Osteoblast (primary cell): ENCODE measurements at regions not wholly inside any gene's neighbourhood (a gene's known extent, or its start where the extent isn't known, plus 50 kb on each side); places are given as distances from the start of the nearest gene placed in this dataset.

Experiments
- DNase-seq: peaks from one replicate; pipeline ENCODE4 v3.0.0; 2011; ENCODE audit warnings: low spot score, mixed read lengths; ENCODE audit not compliant: insufficient read length; ENCODE audit errors: missing footprints
- H2AFZ ChIP-seq: 2 replicates; pipeline ENCODE4 v1.6.0; 2011; ENCODE audit warnings: mild to moderate bottlenecking, low read length
- H3K27ac ChIP-seq: 2 replicates; pipeline ENCODE4 v1.5.1; 2011; ENCODE audit warnings: mild to moderate bottlenecking, low read depth, low read length, moderate library complexity
- H3K27me3 ChIP-seq: 2 replicates; pipeline ENCODE4 v1.6.0; 2012; ENCODE audit warnings: mild to moderate bottlenecking, control low read depth, inconsistent platforms, low read length, moderate library complexity; ENCODE audit not compliant: insufficient read depth
- H3K36me3 ChIP-seq: 2 replicates; pipeline ENCODE4 v1.5.1; 2011; ENCODE audit warnings: mild to moderate bottlenecking, low read length, control low read depth, moderate library complexity; ENCODE audit not compliant: insufficient read depth
- H3K4me1 ChIP-seq: 2 replicates; pipeline ENCODE4 v1.5.1; 2011; ENCODE audit warnings: mild to moderate bottlenecking, low read length, control low read depth, moderate library complexity; ENCODE audit not compliant: insufficient read depth
- H3K4me2 ChIP-seq: 2 replicates; pipeline ENCODE4 v1.6.0; 2011; ENCODE audit warnings: mild to moderate bottlenecking, low read length; ENCODE audit not compliant: insufficient read depth
- H3K4me3 ChIP-seq: fragments of 200-600 bp; sonication (generic); 3 replicates; pipeline ENCODE4 v1.5.1; 2012; ENCODE audit warnings: mild to moderate bottlenecking, low read length, inconsistent platforms; ENCODE audit not compliant: insufficient read depth
- H3K79me2 ChIP-seq: 2 replicates; pipeline ENCODE4 v1.6.0; 2012; ENCODE audit warnings: mild to moderate bottlenecking, low read length, control low read depth, inconsistent platforms; ENCODE audit not compliant: insufficient read depth
- H3K9me3 ChIP-seq: 2 replicates; pipeline ENCODE4 v1.5.1; 2011; ENCODE audit warnings: low read depth, low read length, control low read depth
- H4K20me1 ChIP-seq: 2 replicates; pipeline ENCODE4 v1.6.0; 2012; ENCODE audit warnings: mild to moderate bottlenecking, low read length, control low read depth; ENCODE audit not compliant: insufficient read depth
- CTCF ChIP-seq: IDR thresholded peaks from 2 replicates; pipeline ENCODE4 v1.5.1; 2011; ENCODE audit warnings: mild to moderate bottlenecking, low read depth, low read length, moderate library complexity; ENCODE audit errors: extremely low read depth

- no peak overlapping the region for H3K4me3 ChIP-seq
- no peaks in the 10 kb centered on the region for H3K79me2 ChIP-seq
- H3K36me3 ChIP-seq = no peaks in the 10 kb centered on the region
- no peaks in the 10 kb centered on the region for H3K27me3 ChIP-seq
- no peaks in the 10 kb centered on the region for H3K4me1 ChIP-seq
- H3K27ac ChIP-seq = no peak overlapping the region
- peaks cover 3% of the 10 kb centered on the region for H3K9me3 ChIP-seq
- no peaks in the 10 kb centered on the region for H4K20me1 ChIP-seq
- no peak overlapping the region for H2AFZ ChIP-seq
- TF ChIP-seq CTCF = no peak
- H3K4me2 ChIP-seq = no peak overlapping the region
- DNase-seq = no peak
These were observed 671.6 kb upstream of the SGO1 start for GRCh38 chr3:20857636-20858035.

GRCh38 chr3:20853890-20854289 lies 667.9 kb upstream of the SGO1 start:
- no peak for TF ChIP-seq CTCF
- Histone ChIP-seq H3K79me2 (no peaks in the 10 kb centered on the region), H3K4me1 (no peaks in the 10 kb centered on the region), H3K9me3 (peaks cover 3% of the 10 kb centered on the region), H3K4me3 (no peak overlapping the region), H3K27me3 (no peaks in the 10 kb centered on the region), H4K20me1 (no peaks in the 10 kb centered on the region), H3K4me2 (no peak overlapping the region), H3K27ac (no peak overlapping the region), H3K36me3 (no peaks in the 10 kb centered on the region), H2AFZ (no peak overlapping the region)
- DNase-seq = no peak

- Histone ChIP-seq H3K27me3 (no peaks in the 10 kb centered on the region), H3K4me2 (no peak overlapping the region), H3K4me3 (no peak overlapping the region), H3K27ac (no peak overlapping the region), H4K20me1 (no peaks in the 10 kb centered on the region), H3K4me1 (no peaks in the 10 kb centered on the region), H2AFZ (no peak overlapping the region), H3K36me3 (no peaks in the 10 kb centered on the region), H3K9me3 (peaks cover 3% of the 10 kb centered on the region), H3K79me2 (no peaks in the 10 kb centered on the region)
- no peak for DNase-seq
- no peak for TF ChIP-seq CTCF
These were observed 666.7 kb upstream of the SGO1 start for GRCh38 chr3:20852712-20853111.

GRCh38 chr3:20849975-20850374 lies 664.0 kb upstream of the SGO1 start:
- Histone ChIP-seq H3K27me3 (no peaks in the 10 kb centered on the region), H4K20me1 (no peaks in the 10 kb centered on the region), H3K4me3 (no peak overlapping the region), H2AFZ (no peak overlapping the region), H3K4me1 (no peaks in the 10 kb centered on the region), H3K4me2 (no peak overlapping the region), H3K36me3 (no peaks in the 10 kb centered on the region), H3K79me2 (no peaks in the 10 kb centered on the region), H3K27ac (no peak overlapping the region), H3K9me3 (peaks cover 3% of the 10 kb centered on the region)
- DNase-seq = no peak
- TF ChIP-seq CTCF = no peak
